Heart left ventricle (tissue), 13 donors: ENCODE measurements at regions not wholly inside any gene's neighbourhood (a gene's known extent, or its start where the extent isn't known, plus 50 kb on each side); places are given as distances from the start of the nearest gene placed in this dataset.

ENCODE experiments used
- POLR2A ChIP-seq, 2 donors: fragments of 450-650 bp; IDR thresholded peaks; one replicate each; pipeline ENCODE4 v1.6.1; 2017; ENCODE audit warnings: antibody characterized with exemption in 2 of 2, mild to moderate bottlenecking in 2 of 2, moderate library complexity in 2 of 2
- TF ChIP-seq, protein P1 (sequence below), 12 donors: fragments of 200-600 bp; sonication (generic) in 4 of 12; IDR thresholded peaks; one replicate each; pipeline versions ENCODE4 v1.5.0 to v1.8.0; 2018 to 2022; ENCODE audit warnings: antibody characterized with exemption in 12 of 12, mild to moderate bottlenecking in 5 of 12
- donor health status: ischemic (EF 13 %, LVEDD 7.1; RV severe dilation, severe dysfunction).
- donor health status: DM: no; HTN: yes; CAD: no.
- donor health status: DM: no; HTN: no; CAD: no.
- donor health status: ischemic (EF 25% LVEDD 6.9; RV normal size, moderate dysfunction).
- donor health status: ischemic (EF 25% LVEDD 5.7; RV mildly dilated, moderate dysfunction).
- donor health status: ischemic (EF 35%, LVEDD 5.7; RV mildly dilated, moderate dysfunction).
- donor health status: nonischemic (EF 11% LVEDD 7.7; RV severe dilation, severe dysfunction).
- donor health status: DM: yes; HTN: yes; CAD: no.
- donor health status: PGD.
- donor health status: ischemic (EF 29% LVEDD 5.4; RV normal size, mild dysfunction).
- donor health status: nonischemic (EF 23%, LVEDD 6.1; RV moderate dilation, normal function).

DNA sequence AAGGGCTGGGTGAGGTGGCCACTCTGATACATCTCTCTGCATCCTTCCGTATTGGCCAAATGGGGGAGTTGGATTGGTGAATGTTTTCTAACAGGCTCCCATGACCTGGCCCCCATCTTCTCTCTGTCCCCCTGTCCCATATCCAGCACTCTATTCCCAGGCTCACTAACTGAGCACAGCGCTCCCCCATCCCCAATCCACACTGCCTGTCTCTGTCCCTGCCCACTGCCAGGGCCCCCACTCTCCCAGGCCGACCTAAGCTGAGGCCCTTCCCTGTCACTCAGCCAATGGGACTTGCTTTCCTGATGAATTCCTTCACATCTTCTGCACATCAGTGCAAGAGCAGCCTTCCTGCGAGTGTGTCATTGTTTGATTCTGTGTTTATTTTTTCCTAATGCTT is 216.8 kb upstream of the MYT1L start:
- TF ChIP-seq, protein P1, sequence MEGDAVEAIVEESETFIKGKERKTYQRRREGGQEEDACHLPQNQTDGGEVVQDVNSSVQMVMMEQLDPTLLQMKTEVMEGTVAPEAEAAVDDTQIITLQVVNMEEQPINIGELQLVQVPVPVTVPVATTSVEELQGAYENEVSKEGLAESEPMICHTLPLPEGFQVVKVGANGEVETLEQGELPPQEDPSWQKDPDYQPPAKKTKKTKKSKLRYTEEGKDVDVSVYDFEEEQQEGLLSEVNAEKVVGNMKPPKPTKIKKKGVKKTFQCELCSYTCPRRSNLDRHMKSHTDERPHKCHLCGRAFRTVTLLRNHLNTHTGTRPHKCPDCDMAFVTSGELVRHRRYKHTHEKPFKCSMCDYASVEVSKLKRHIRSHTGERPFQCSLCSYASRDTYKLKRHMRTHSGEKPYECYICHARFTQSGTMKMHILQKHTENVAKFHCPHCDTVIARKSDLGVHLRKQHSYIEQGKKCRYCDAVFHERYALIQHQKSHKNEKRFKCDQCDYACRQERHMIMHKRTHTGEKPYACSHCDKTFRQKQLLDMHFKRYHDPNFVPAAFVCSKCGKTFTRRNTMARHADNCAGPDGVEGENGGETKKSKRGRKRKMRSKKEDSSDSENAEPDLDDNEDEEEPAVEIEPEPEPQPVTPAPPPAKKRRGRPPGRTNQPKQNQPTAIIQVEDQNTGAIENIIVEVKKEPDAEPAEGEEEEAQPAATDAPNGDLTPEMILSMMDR (IDR thresholded peaks at IDR 0.05), result no peak
- no peak for TF ChIP-seq POLR2A (IDR thresholded peaks at IDR 0.05)
